Endothelial cell of umbilical vein (primary cell): ENCODE measurements at regions not wholly inside any gene's neighbourhood (a gene's known extent, or its start where the extent isn't known, plus 50 kb on each side); places are given as distances from the start of the nearest gene placed in this dataset.

ENCODE experiments used
- BruUV-seq: library from RNA; stranded (reverse); fragments of 400-500 nt; replicated peaks from 2 replicates; lab custom pipeline; 2021; lab: Mats Ljungman, UMichigan
- CTCF ChIA-PET: fragments of 300-600, 350-600 bp; sonication (Branson Sonifier 250); formaldehyde crosslinking; loops from one replicate; lab custom pipeline; 2021; ENCODE audit warnings: antibody characterized with exemption, inconsistent platforms; lab: Charles Lee
- POLR2A ChIA-PET: fragments of 300-600, 350-600 bp; sonication (Branson Sonifier 250); formaldehyde crosslinking; loops from one replicate; lab custom pipeline; 2021; ENCODE audit warnings: antibody characterized with exemption, inconsistent platforms; lab: Charles Lee
- DNase-seq: peaks from one replicate; pipeline ENCODE4 v3.0.0-alpha.2; 2011; ENCODE audit warnings: low read depth, low spot score
- FAIRE-seq: peaks from 2 replicates; lab custom pipeline; 2011; peaks lifted over from hg19 to GRCh38; lab: Jason Lieb, UNC
- H2AFZ ChIP-seq: 2 replicates; pipeline ENCODE4 v1.6.0; 2012; ENCODE audit warnings: low read depth, low read length, control low read depth, inconsistent platforms
- H3K27ac ChIP-seq: 2 replicates; pipeline ENCODE4 v1.5.1; 2011; ENCODE audit warnings: low read depth, mild to moderate bottlenecking, control low read depth, low read length, moderate library complexity; ENCODE audit not compliant: insufficient read depth
- H3K27me3 ChIP-seq, 2 experiments: 2 replicates each; pipeline versions ENCODE4 v1.6.0 to v1.6.1; 2011; ENCODE audit warnings: low read length in 2 of 2, mixed read lengths in 1 of 2; ENCODE audit not compliant: control insufficient read depth in 2 of 2, insufficient read depth in 2 of 2
- H3K36me3 ChIP-seq, 2 experiments: 2 replicates in 1 of 2; 3 replicates in 1 of 2; pipeline ENCODE4 v1.5.1; 2011; ENCODE audit warnings: low read length in 2 of 2, mild to moderate bottlenecking in 1 of 2, moderate library complexity in 1 of 2; ENCODE audit not compliant: control insufficient read depth in 2 of 2, insufficient read depth in 2 of 2; ENCODE audit errors: extremely low read depth in 1 of 2
- H3K4me1 ChIP-seq: 3 replicates; pipeline ENCODE4 v1.5.1; 2011; ENCODE audit warnings: mild to moderate bottlenecking, low read length; ENCODE audit not compliant: control insufficient read depth, insufficient read depth; ENCODE audit errors: extremely low read depth
- H3K4me2 ChIP-seq: 2 replicates; pipeline ENCODE4 v1.6.1; 2011; ENCODE audit warnings: low read length, control low read depth, mixed read lengths; ENCODE audit not compliant: insufficient read depth
- H3K4me3 ChIP-seq, 3 experiments: fragments of 200-600 bp in 1 of 3; sonication (generic), shearing (Covaris generic) in 1 of 3; replicated peaks in 1 of 3; 2 replicates each; pipeline ENCODE4 v1.5.1; 2011 to 2016; ENCODE audit warnings: control low read depth in 3 of 3, low read length in 3 of 3, mild to moderate bottlenecking in 2 of 3, inconsistent platforms in 1 of 3, low read depth in 1 of 3, moderate library complexity in 1 of 3; ENCODE audit not compliant: insufficient read depth in 1 of 3
- H3K79me2 ChIP-seq: 2 replicates; pipeline ENCODE4 v1.6.0; 2012; ENCODE audit warnings: low read length, inconsistent platforms; ENCODE audit not compliant: control insufficient read depth, insufficient read depth
- H3K9ac ChIP-seq: replicated peaks from 2 replicates; pipeline ENCODE3; 2011; ENCODE audit warnings: low read length, control low read depth; ENCODE audit not compliant: insufficient read depth; ENCODE audit errors: extremely low read depth
- H3K9me1 ChIP-seq: replicated peaks from 3 replicates; pipeline ENCODE4 v1.6.0; 2011; ENCODE audit warnings: mild to moderate bottlenecking, low read length; ENCODE audit not compliant: control insufficient read depth, insufficient read depth; ENCODE audit errors: extremely low read depth
- H3K9me3 ChIP-seq: replicated peaks from 2 replicates; pipeline ENCODE4 v1.5.1; 2012; ENCODE audit warnings: low read length, inconsistent platforms; ENCODE audit not compliant: control insufficient read depth, insufficient read depth
- H4K20me1 ChIP-seq: replicated peaks from 2 replicates; pipeline ENCODE3; 2011; ENCODE audit warnings: mild to moderate bottlenecking, low read length; ENCODE audit not compliant: control insufficient read depth, insufficient read depth; ENCODE audit errors: extremely low read depth
- EZH2 ChIP-seq: IDR thresholded peaks from 2 replicates; pipeline ENCODE4 v1.6.1; 2012; ENCODE audit warnings: borderline replicate concordance, low read depth, mild to moderate bottlenecking, moderate library complexity, low read length, inconsistent platforms; ENCODE audit not compliant: severe bottlenecking
- FOS ChIP-seq: IDR thresholded peaks from 2 replicates; pipeline ENCODE4 v1.6.1; 2011; ENCODE audit warnings: mild to moderate bottlenecking, low read length, moderate library complexity, borderline replicate concordance; ENCODE audit not compliant: insufficient read depth
- GATA2 ChIP-seq: IDR thresholded peaks from 2 replicates; pipeline ENCODE4 v1.7.0; 2011; ENCODE audit warnings: low read depth, mild to moderate bottlenecking, moderate library complexity, mixed read lengths, low read length; ENCODE audit not compliant: insufficient read length, insufficient read depth
- JUN ChIP-seq: IDR thresholded peaks from 2 replicates; pipeline ENCODE4 v1.6.1; 2011; ENCODE audit warnings: borderline replicate concordance, low read depth; ENCODE audit not compliant: insufficient read length, insufficient read depth
- MYC ChIP-seq: IDR thresholded peaks from one replicate; pipeline ENCODE4 v1.6.1; 2011; ENCODE audit warnings: mild to moderate bottlenecking, low read depth, low read length
- POLR2A ChIP-seq: IDR thresholded peaks from 2 replicates; pipeline ENCODE4 v1.6.1; 2012; ENCODE audit warnings: low read depth, mild to moderate bottlenecking, control low read depth, low read length
- POLR2AphosphoS5 ChIP-seq: IDR thresholded peaks from 2 replicates; pipeline ENCODE4 v1.6.1; 2012; ENCODE audit warnings: low read depth, mild to moderate bottlenecking, control low read depth, low read length, moderate library complexity; ENCODE audit not compliant: insufficient read depth
- dilution Hi-C: fragments of 300-500 bp; cut with MboI; formaldehyde crosslinking; loops from one replicate; pipeline ENCODE4 v1.15.0; 2019; ENCODE audit warnings: low sequenced_read_pairs; ENCODE audit not compliant: extremely low pct_ligation_motif_present
- intact Hi-C: fragments of 100-400 bp; cut with micrococcal nuclease; formaldehyde crosslinking; loops from one replicate; pipeline ENCODE4 v1.10.0; 2022
- TF ChIP-seq, protein P1 (sequence below), 2 donors: IDR thresholded peaks; 1 replicate in 1 of 2; 2 replicates in 1 of 2; pipeline ENCODE4 v1.5.1; 2011; ENCODE audit warnings: low read length in 2 of 2, mild to moderate bottlenecking in 2 of 2, moderate library complexity in 2 of 2, control low read depth in 1 of 2, inconsistent platforms in 1 of 2, low read depth in 1 of 2; ENCODE audit not compliant: insufficient read depth in 1 of 2; ENCODE audit errors: extremely low read depth in 1 of 2
- TF ChIP-seq, protein P2 (sequence below): IDR thresholded peaks from 2 replicates; pipeline ENCODE4 v1.6.1; 2011; ENCODE audit not compliant: insufficient read depth, insufficient read length

DNA sequence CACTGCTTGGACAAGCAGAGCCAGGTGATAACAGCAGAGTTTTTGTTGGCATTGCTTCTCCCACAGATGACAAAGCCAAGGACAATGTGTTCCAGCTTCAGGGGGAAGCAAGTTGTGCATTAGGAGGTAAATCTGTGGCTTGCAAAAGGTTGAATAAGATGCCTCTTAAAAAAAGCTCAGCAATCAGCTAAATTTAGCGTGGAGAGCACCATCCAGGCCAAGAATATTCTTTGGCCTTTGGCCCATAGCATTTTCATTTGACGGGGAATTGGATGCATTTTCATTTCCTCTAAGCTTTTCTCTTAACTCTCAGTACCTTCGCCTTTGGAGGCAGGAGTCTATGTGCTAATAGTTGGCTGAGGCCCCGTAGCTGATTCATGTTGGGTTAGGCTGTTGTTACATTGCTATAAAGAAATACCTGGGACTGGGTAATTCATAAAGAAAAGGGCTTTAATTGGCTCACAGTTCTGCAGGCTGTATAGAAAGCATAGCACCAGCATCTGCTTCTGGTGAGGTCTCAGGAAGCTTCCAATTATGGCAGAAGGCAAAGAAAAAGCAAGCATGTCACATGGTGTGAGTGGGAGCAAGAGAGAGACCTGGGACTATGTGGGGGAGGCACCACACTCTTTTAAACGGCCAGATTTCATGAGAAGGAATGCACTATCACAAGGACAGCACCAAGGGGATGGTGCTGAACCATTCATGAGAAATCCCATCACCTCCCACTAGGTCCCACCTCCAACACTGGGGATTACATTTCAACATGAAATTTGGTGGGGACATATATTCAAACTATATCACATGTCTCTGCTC, 350.1 kb upstream of the C11orf87 start:
- BruUV-seq, result no TSS peak
- Histone ChIP-seq H4K20me1 (no peaks in the 10 kb centered on the region), H3K36me3 (no peaks in the 10 kb centered on the region), H2AFZ (no peak overlapping the region), H3K4me2 (no peak overlapping the region), H3K27me3 (peaks cover 4 to 8% of the 10 kb centered on the region in 2 experiments), H3K9ac (no peak overlapping the region), H3K4me1 (no peaks in the 10 kb centered on the region), H3K9me3 (no peaks in the 10 kb centered on the region), H3K27ac (no peak overlapping the region), H3K9me1 (no peaks in the 10 kb centered on the region), H3K4me3 (no peak overlapping the region), H3K79me2 (no peaks in the 10 kb centered on the region)
- intact Hi-C loops (no loop called here), dilution Hi-C loops (no loop called here)
- FAIRE-seq, result no peak
- ChIA-PET CTCF (no interaction called here), POLR2A (no interaction called here)
- no peak for DNase-seq
- no peak for TF ChIP-seq JUN
- TF ChIP-seq, protein P1, sequence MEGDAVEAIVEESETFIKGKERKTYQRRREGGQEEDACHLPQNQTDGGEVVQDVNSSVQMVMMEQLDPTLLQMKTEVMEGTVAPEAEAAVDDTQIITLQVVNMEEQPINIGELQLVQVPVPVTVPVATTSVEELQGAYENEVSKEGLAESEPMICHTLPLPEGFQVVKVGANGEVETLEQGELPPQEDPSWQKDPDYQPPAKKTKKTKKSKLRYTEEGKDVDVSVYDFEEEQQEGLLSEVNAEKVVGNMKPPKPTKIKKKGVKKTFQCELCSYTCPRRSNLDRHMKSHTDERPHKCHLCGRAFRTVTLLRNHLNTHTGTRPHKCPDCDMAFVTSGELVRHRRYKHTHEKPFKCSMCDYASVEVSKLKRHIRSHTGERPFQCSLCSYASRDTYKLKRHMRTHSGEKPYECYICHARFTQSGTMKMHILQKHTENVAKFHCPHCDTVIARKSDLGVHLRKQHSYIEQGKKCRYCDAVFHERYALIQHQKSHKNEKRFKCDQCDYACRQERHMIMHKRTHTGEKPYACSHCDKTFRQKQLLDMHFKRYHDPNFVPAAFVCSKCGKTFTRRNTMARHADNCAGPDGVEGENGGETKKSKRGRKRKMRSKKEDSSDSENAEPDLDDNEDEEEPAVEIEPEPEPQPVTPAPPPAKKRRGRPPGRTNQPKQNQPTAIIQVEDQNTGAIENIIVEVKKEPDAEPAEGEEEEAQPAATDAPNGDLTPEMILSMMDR (IDR thresholded peaks at IDR 0.05; ENCODE audit: extremely low read depth in 1 of 2, insufficient read depth in 1 of 2, low read depth in 1 of 2, low read length in 2 of 2), result no peak
- TF ChIP-seq, protein P2, sequence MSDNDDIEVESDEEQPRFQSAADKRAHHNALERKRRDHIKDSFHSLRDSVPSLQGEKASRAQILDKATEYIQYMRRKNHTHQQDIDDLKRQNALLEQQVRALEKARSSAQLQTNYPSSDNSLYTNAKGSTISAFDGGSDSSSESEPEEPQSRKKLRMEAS, result no peak
- no peak for TF ChIP-seq GATA2
- no peak for TF ChIP-seq MYC
- no peak for TF ChIP-seq POLR2AphosphoS5
- no peak for TF ChIP-seq POLR2A
- no peak for TF ChIP-seq EZH2
- no peak for TF ChIP-seq FOS
